ENCODE measurements at regions not wholly inside any gene's neighbourhood (a gene's known extent, or its start where the extent isn't known, plus 50 kb on each side); places are given as distances from the start of the nearest gene placed in this dataset.
A peak's percentile ranks its signal among the peaks of the same experiment; 100 is the strongest.

- no peaks in the 10 kb centered on the region for H3K9me3 ChIP-seq
- H3K4me3 ChIP-seq, result no peak overlapping the region
- no peaks in the 10 kb centered on the region for H3K4me1 ChIP-seq
- H3K27me3 ChIP-seq, result no peaks in the 10 kb centered on the region
- H3K27ac ChIP-seq (replicated peaks in 1 of 4), result no peak overlapping the region
- TF ChIP-seq CTCF (IDR thresholded peaks at IDR 0.05) (no peak), POLR2AphosphoS5 (IDR thresholded peaks at IDR 0.05) (no peak), EP300 (IDR thresholded peaks at IDR 0.05) (no peak), POLR2A (IDR thresholded peaks at IDR 0.05; ENCODE audit: low read depth) (no peak)
- DNase-seq (ENCODE audit: extremely low spot score), result peak; percentile 45
- no peaks in the 10 kb centered on the region for H3K36me3 ChIP-seq
- 79% methylated on average over 2 of the region's 2 CpGs for WGBS
- intact Hi-C loops (cut with DNase I), result no loop called here
These were observed 59.0 kb upstream of the SALL1 start for GRCh38 chr16:51210087-51210486.

- Histone ChIP-seq H3K4me3 (no peak overlapping the region), H3K27ac (replicated peaks in 1 of 4) (no peak overlapping the region), H3K4me1 (no peaks in the 10 kb centered on the region), H3K9me3 (peaks cover 0 to 16% (median 9%) of the 10 kb centered on the region in 4 donors), H3K36me3 (no peaks in the 10 kb centered on the region), H3K27me3 (no peaks in the 10 kb centered on the region)
- peak; percentile 42 for DNase-seq (ENCODE audit: extremely low spot score)
- intact Hi-C loops (cut with DNase I), result no loop called here
- no peak for TF ChIP-seq POLR2AphosphoS5 (IDR thresholded peaks at IDR 0.05)
- no peak for TF ChIP-seq POLR2A (IDR thresholded peaks at IDR 0.05; ENCODE audit: low read depth)
- no peak for TF ChIP-seq CTCF (IDR thresholded peaks at IDR 0.05)
- no peak for TF ChIP-seq EP300 (IDR thresholded peaks at IDR 0.05)
These were observed 50.5 kb upstream of the SALL1 start for GRCh38 chr16:51201604-51202003.

Small RNA genes lying in the stretch of these regions (small RNA-seq; reads per million reads assigned to genes)
- 0 reads per million in 3 donors for gene AC137527.1
